ENCODE measurements at regions not wholly inside any gene's neighbourhood (a gene's known extent, or its start where the extent isn't known, plus 50 kb on each side); places are given as distances from the start of the nearest gene placed in this dataset.
A peak's percentile ranks its signal among the peaks of the same experiment; 100 is the strongest.

DNA sequence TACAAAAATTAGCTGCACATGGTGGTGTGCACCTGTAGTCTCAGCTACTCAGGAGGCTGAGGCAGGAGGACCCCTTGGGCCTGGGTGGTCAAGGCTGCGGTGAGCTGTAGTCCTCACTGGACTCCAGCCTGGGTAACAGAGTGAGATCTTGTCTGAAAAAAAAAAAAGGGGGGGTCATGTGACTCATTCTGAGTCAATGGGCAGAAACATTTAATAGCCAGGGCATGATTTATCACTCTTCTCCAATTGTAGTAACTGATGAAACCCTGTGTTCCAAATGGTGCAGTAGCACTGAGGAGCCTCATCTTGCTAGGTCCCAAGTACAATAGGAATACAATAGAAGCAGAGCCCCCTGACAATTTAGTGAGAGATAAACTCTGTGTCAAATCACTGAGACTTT lies 78.9 kb upstream of the CCDC68 start:
- DNase-seq: no peak

DNA sequence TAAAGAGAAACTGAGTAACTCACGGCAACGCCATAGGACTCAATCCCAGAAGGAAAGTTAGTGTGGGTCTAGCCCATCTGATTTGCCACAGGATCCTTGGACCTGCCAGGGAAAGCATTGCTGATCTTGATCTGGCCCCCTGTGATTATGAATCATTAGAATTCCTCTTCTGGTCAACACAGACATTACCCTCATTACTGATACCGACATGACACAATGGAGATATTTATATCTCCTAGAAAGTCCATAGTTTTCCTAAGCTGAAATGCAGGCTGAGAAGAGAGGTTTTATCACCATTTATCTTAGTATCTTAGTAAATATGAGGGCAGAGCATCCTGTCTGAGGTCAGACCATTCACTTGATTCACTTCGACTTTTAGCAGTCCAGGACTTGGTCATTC lies 75.5 kb upstream of the CCDC68 start:
- no peak for DNase-seq

DNA sequence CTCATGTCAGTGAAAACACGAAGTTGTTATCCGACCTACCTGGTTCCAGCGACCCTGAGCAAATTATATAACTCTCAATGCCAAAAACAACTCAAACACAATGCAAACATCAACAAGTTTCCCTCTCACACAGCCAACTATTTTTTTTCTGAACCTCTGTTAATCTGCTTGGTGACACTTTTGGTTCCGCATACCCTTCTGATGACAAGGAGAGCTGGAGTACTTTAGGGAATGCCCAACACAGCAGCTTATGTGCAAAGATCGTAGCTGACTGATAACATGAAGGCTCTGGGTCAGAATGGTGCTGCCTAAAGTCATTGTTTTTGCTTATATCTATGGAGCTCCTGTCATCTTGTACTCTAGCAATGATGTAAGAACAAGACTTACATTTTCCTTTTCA lies 72.7 kb upstream of the CCDC68 start:
- DNase-seq: no peak

DNA sequence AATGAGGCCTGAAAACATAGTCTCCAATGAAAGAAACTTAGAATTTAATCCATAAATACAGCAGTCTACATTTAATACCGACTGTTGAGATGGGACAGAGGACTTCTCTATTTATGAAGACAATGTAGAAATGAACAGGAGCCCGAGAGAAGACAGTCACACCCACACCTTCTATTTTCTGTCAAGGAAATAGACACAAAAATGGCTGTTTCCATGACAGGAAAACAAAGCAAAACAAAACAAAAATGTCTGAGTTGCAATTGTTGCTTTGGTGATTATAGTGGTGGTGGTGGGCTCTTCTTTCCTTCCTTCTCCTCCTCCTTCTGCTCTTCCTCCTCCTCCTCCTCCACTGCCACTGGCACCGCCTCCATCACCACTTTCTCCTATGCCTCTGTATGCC lies 72.3 kb upstream of the CCDC68 start:
- no peak for DNase-seq

DNA sequence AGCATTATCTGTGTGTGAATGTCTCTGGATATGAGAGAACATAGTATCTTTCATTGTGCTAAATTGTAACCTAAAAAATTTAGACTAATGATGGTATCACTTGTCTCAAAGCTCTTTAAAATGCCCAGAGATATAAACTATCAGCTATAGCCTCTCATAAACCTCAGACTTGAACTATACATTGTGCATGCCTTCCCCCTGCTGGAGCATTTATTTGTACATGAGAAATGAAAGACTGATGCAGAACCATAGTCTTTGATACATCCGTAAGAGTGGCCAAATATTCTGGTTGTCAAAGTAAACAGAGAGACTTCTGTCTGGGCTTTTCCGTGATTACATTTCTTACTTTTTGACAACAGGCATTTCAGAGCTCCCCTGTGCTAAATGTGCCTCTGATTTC lies 71.9 kb upstream of the CCDC68 start:
- DNase-seq: no peak

DNA sequence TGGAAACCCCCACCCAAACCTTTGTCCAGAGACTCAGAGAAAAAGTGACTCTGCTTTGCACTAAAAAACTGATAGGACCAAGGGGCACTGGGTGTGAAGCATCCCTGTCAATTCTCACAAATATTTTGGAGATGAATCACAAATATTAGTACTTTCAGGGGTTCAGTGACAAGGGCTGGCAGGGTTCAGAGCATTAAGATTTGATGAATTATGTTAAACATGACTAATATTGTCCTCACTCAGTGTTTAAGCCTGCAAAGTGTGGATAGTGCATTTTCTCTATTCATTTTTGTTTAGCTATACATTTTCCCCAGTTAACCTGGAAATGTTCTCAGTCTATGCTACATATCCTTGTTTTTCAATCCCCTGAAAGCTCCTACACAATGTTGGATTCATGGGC lies 65.3 kb upstream of the CCDC68 start:
- no peak for DNase-seq

DNA sequence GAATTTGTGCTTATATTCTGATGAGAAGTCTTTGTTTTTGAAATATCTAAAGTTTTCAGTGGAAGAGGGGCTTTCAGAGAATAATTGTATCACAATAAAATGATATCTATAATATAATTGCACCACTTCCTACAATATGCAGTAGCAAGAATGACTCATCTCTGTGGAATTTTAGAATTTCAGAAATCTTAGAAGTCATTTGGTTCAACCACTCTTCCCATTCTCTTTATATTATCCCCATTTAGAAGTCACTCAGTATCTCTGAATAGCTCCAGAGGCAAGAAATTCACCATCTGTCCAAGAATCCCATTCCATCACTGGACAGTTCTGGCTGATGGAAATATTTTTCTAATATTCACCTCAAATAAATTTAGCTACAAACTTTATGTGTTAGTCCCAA lies 59.3 kb upstream of the CCDC68 start:
- DNase-seq: peak; percentile 38

DNA sequence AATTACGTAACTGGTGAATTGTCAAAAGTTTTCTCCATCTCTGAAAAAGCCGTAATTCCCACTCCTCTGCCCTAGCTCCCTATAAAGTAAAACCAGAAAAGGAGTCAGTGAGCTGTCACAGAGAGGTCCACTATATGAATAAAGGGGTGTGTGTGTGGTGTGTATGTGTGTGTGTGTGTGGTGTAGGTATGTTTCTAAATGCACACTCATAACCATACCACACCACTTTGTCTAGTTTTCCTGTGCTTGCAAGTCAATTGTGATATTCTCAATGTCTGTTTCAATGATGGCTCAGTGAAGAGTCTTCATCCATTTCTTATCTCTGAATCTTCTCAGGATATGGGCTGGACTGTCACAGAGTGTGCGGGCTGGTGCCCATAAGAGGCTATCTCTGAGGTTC lies 54.8 kb upstream of the CCDC68 start:
- no peak for DNase-seq

DNA sequence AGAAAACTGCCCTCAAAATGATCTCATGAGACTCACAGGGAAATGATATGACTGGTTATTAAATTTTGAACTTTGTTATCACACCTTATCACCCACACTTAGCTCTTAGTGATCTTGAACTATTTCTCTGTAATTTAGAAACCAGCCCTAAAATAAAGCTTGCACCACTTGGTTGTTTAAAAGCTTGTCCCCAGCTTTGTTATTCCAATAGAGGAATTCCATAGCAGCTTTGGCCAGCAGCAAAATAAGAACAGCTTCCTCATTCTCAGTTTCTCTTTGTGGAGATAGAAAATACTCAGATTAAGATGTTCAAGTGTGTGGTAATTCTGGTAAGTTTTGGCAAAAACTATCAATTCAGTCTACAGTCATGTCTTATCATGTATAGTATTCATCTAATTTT lies 54.4 kb upstream of the CCDC68 start:
- DNase-seq: no peak

DNA sequence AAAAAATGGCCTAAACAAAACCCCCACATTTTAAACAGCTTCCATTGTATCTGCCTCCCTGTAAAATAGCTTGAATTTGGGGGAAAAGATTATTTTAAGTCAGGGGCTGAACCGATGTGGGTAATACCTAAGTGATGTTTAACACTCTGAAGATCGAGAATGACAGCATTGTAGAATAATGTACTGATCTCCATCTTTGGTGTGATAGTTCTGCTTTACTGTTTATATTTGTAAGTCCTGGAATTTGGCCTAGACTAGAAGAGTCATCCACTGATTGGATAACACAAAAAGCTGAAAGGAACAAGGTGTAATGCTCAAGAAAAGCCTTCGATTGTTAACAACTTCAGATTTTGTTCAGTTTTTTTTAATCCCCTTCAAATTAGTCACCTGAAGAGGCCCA lies 53.8 kb upstream of the CCDC68 start:
- DNase-seq: no peak

DNA sequence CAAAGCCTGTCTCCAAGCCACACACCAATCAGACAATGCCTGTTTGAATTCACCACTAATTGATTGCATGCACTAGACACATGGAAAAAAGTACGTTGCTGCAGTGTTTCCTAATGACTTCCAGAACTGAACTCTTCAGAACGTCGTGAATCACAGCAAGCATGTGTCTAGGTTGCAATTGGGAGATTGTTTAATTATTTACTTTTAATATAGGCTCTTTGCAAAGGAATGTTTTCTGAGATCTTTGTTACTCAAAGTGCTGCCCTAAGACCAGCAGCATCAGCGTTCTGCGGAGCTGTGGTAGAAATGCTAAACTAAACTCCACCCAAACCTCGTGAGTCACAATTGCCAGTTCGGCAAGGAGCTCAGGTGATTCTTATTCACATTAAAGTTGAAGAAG lies 52.7 kb upstream of the CCDC68 start:
- DNase-seq: no peak
